KMS-11 (cell line): ENCODE measurements at regions not wholly inside any gene's neighbourhood (a gene's known extent, or its start where the extent isn't known, plus 50 kb on each side); places are given as distances from the start of the nearest gene placed in this dataset.

Experiments used
- H2AFZ ChIP-seq: fragments of 200-600 bp; sonication (generic); 2 replicates; pipeline ENCODE4 v1.6.1; 2016; ENCODE audit warnings: antibody characterized with exemption, mixed run types, low read depth
- H3K27ac ChIP-seq: fragments of 200-600 bp; sonication (generic); 2 replicates; pipeline ENCODE4 v1.6.1; 2016; ENCODE audit warnings: mild to moderate bottlenecking, mixed run types
- H3K27me3 ChIP-seq: fragments of 200-600 bp; sonication (generic); 2 replicates; pipeline ENCODE4 v1.6.1; 2017; ENCODE audit warnings: mild to moderate bottlenecking, low read depth, mixed run types, moderate library complexity; ENCODE audit not compliant: insufficient read depth
- H3K36me3 ChIP-seq: fragments of 200-600 bp; sonication (generic); 2 replicates; pipeline ENCODE4 v1.6.1; 2017; ENCODE audit warnings: mild to moderate bottlenecking, mixed run types; ENCODE audit not compliant: insufficient read depth
- H3K4me1 ChIP-seq: fragments of 200-600 bp; sonication (generic); 2 replicates; pipeline ENCODE4 v1.6.1; 2016; ENCODE audit warnings: mild to moderate bottlenecking, low read depth, mixed run types; ENCODE audit not compliant: poor library complexity, severe bottlenecking
- H3K4me2 ChIP-seq: fragments of 200-600 bp; sonication (generic); 2 replicates; pipeline ENCODE4 v1.7.0; 2016; ENCODE audit warnings: mild to moderate bottlenecking, mixed run types
- H3K4me3 ChIP-seq: fragments of 200-600 bp; sonication (generic); IDR thresholded peaks from 2 replicates; pipeline ENCODE4 v1.6.1; 2017; ENCODE audit warnings: low read depth, low read length, mixed read lengths; ENCODE audit not compliant: insufficient read depth
- H3K79me2 ChIP-seq: fragments of 200-600 bp; sonication (generic); 2 replicates; pipeline ENCODE4 v1.6.1; 2016; ENCODE audit warnings: low read depth, mixed run types; ENCODE audit not compliant: insufficient read depth
- H3K9ac ChIP-seq: fragments of 200-600 bp; sonication (generic); 2 replicates; pipeline ENCODE4 v1.6.1; 2016; ENCODE audit warnings: mild to moderate bottlenecking, mixed run types
- H4K20me1 ChIP-seq: fragments of 200-600 bp; sonication (generic); 2 replicates; pipeline ENCODE4 v1.6.1; 2016; ENCODE audit warnings: mild to moderate bottlenecking, mixed run types; ENCODE audit not compliant: insufficient read depth
- TF ChIP-seq, protein P1 (sequence below): fragments of 200-600 bp; sonication (generic); conservative IDR thresholded peaks from 2 replicates; pipeline ENCODE4 v1.6.1; 2017; ENCODE audit warnings: low read depth, mild to moderate bottlenecking, antibody characterized with exemption, low read length, moderate library complexity, mixed read lengths

DNA sequence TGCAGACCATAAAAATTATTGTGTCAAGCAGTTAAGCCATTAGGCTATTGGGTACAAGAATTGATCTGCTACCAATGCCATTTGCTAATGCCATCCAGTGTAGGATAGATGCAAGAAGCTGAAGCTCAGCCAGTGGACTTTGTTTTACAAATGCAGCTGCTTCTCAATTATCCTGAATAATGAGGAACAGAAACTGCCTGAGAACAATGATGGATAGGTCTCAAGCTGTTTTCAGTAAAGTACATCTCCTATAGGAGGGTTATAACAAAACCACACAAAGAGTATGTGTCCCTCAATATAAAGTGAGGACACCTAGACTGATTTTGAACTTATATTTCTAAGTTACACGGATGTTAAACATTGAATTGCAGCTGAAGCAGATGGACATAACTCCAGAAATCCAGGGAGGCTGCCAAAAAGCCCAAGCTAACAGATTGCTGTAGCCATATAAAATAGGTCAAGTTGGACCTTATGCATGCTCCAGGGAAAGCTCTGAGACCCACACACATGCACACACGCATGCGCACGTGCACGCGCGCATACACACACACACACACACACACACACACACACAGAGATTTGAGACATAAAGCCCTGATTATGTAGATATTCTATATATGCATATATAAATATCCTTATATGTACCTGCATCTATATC lies 482.7 kb upstream of the CD180 start:
- no peak overlapping the region for H3K9ac ChIP-seq
- no peaks in the 10 kb centered on the region for H3K36me3 ChIP-seq
- no peaks in the 10 kb centered on the region for H3K79me2 ChIP-seq
- no peak overlapping the region for H2AFZ ChIP-seq
- no peak overlapping the region for H3K4me3 ChIP-seq
- no peaks in the 10 kb centered on the region for H3K27me3 ChIP-seq
- H3K4me1 ChIP-seq = no peaks in the 10 kb centered on the region
- no peak overlapping the region for H3K4me2 ChIP-seq
- no peaks in the 10 kb centered on the region for H4K20me1 ChIP-seq
- TF ChIP-seq, protein P1, sequence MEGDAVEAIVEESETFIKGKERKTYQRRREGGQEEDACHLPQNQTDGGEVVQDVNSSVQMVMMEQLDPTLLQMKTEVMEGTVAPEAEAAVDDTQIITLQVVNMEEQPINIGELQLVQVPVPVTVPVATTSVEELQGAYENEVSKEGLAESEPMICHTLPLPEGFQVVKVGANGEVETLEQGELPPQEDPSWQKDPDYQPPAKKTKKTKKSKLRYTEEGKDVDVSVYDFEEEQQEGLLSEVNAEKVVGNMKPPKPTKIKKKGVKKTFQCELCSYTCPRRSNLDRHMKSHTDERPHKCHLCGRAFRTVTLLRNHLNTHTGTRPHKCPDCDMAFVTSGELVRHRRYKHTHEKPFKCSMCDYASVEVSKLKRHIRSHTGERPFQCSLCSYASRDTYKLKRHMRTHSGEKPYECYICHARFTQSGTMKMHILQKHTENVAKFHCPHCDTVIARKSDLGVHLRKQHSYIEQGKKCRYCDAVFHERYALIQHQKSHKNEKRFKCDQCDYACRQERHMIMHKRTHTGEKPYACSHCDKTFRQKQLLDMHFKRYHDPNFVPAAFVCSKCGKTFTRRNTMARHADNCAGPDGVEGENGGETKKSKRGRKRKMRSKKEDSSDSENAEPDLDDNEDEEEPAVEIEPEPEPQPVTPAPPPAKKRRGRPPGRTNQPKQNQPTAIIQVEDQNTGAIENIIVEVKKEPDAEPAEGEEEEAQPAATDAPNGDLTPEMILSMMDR = no peak
- H3K27ac ChIP-seq = no peak overlapping the region

DNA sequence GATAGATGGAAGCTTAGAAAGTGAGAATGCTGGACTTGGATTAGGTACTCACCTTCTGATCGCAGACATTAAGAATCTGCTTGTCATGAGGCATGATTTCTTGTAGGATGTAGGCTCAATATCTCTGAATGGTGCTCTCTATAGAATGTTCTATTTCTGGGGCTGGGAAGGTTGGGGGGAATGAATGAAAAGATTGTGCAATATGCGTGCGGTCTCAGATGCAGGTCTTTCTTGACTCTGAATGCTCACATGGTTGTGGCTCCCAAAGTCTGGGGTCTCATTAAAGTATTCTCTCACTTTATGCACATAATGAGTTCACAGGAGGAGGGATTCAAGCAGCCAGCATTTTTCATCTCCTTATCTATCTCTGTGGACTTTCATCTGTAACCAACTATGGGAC lies 482.0 kb upstream of the CD180 start:
- Histone ChIP-seq H3K27ac (no peak overlapping the region), H3K27me3 (no peaks in the 10 kb centered on the region), H3K36me3 (no peaks in the 10 kb centered on the region), H3K4me2 (no peak overlapping the region), H3K4me3 (no peak overlapping the region), H3K9ac (no peak overlapping the region), H3K4me1 (no peaks in the 10 kb centered on the region), H2AFZ (no peak overlapping the region), H3K79me2 (no peaks in the 10 kb centered on the region), H4K20me1 (no peaks in the 10 kb centered on the region)
- TF ChIP-seq, protein P1 = no peak

DNA sequence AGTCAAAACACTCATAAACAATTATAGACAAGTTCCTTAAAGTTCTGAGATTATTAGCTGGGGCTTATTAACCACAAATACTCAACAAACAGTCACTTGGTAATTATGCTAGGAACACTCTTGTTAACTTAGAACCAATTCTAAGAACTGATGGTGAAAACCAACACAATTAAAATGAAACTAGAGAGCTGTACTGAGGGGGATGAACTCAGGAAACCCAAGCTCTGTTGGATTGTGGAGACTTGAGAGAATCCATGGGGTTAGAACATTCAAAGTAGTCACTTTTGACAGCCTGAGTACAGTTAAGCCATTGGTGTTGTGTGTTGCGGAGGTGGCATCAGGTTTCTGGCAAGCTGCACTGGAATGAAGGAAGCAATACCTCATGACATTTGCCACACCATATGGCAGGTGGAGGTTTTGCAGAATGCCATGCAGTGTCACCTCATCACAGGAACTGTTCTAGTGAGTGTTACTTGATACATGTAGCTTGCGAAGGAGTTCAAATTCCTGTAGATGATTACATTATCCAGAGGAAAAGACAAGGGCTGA lies 480.9 kb upstream of the CD180 start:
- no peak overlapping the region for H2AFZ ChIP-seq

DNA sequence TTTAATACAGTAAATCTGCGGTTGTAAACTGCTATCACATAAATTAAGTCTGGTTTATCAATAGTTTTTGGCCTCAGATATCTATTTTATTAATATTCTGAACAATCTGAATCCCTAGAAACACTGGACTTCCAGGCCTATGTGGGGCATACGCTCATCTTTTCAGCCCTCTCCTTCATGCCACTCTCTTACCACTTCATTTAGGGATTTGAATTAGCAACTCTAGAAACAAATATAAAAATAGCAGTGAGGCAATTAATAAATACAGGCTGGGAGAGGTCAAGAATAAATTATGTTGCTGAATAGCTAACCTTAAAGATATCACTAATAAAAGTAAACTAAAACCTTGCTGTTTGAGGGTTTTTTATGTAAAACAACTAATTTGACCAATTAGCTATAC lies 480.3 kb upstream of the CD180 start:
- TF ChIP-seq, protein P1 = no peak
- H3K4me2 ChIP-seq = no peak overlapping the region

More for the DNA sequence above, 480.9 kb upstream of the CD180 start:
- Histone ChIP-seq H3K4me3 (no peak overlapping the region), H3K27me3 (no peaks in the 10 kb centered on the region), H3K4me1 (no peaks in the 10 kb centered on the region), H3K79me2 (no peaks in the 10 kb centered on the region), H4K20me1 (no peaks in the 10 kb centered on the region), H3K36me3 (no peaks in the 10 kb centered on the region), H3K27ac (no peak overlapping the region), H3K9ac (no peak overlapping the region), H3K4me2 (no peak overlapping the region)
- TF ChIP-seq, protein P1 = no peak

More for the DNA sequence above, 480.3 kb upstream of the CD180 start:
- Histone ChIP-seq H3K36me3 (no peaks in the 10 kb centered on the region), H4K20me1 (no peaks in the 10 kb centered on the region), H3K9ac (no peak overlapping the region), H3K4me3 (no peak overlapping the region), H3K27ac (no peak overlapping the region), H3K79me2 (no peaks in the 10 kb centered on the region), H2AFZ (no peak overlapping the region), H3K27me3 (no peaks in the 10 kb centered on the region), H3K4me1 (no peaks in the 10 kb centered on the region)
